Panc1 (cell line): ENCODE measurements at regions not wholly inside any gene's neighbourhood (a gene's known extent, or its start where the extent isn't known, plus 50 kb on each side); places are given as distances from the start of the nearest gene placed in this dataset.

Source experiments
- ATAC-seq: fragments of 200-7000 bp; cut with Tn5 transposase; 2 replicates; pipeline ENCODE4 v1.9.1; 2020; ENCODE audit warnings: mild to moderate bottlenecking, moderate library complexity
- BruUV-seq: library from RNA; stranded (reverse); fragments of 400-500 nt; replicated peaks from 2 replicates; lab custom pipeline; 2021; lab: Mats Ljungman, UMichigan
- CTCF ChIA-PET: fragments of 300-600 bp; sonication (Branson Sonifier 250); formaldehyde crosslinking; loops from one replicate; lab custom pipeline; 2022; ENCODE audit warnings: antibody characterized with exemption; lab: Charles Lee
- POLR2A ChIA-PET: fragments of 300-600 bp; sonication (Branson Sonifier 250); formaldehyde crosslinking; loops from one replicate; lab custom pipeline; 2022; ENCODE audit warnings: antibody characterized with exemption; lab: Charles Lee
- DNase-seq: peaks from one replicate; pipeline ENCODE4 v3.0.0-alpha.2; 2010; ENCODE audit warnings: low read depth, low spot score
- H3K27ac ChIP-seq: 2 replicates; pipeline ENCODE4 v1.5.1; 2011; ENCODE audit warnings: mild to moderate bottlenecking, low read length, inconsistent platforms
- H3K27me3 ChIP-seq: fragments of 200-500 bp; sonication (Bioruptor generic); 2 replicates; pipeline ENCODE4 v1.6.0; 2014; ENCODE audit warnings: low read length, inconsistent platforms; ENCODE audit not compliant: control insufficient read depth, insufficient read depth
- H3K36me3 ChIP-seq: fragments of 200-500 bp; sonication (Bioruptor generic); 2 replicates; pipeline ENCODE4 v1.5.1; 2014; ENCODE audit warnings: inconsistent platforms, mild to moderate bottlenecking, low read length, moderate library complexity; ENCODE audit not compliant: control insufficient read depth, insufficient read depth
- H3K4me1 ChIP-seq: 2 replicates; pipeline ENCODE4 v1.5.1; 2011; ENCODE audit warnings: inconsistent platforms, mild to moderate bottlenecking, low read length, moderate library complexity; ENCODE audit not compliant: control insufficient read depth, insufficient read depth
- H3K4me3 ChIP-seq, 2 experiments: 2 replicates each; pipeline ENCODE4 v1.5.1; 2011 to 2012; ENCODE audit warnings: low read depth in 2 of 2, low read length in 2 of 2, mild to moderate bottlenecking in 2 of 2, inconsistent platforms in 1 of 2, moderate library complexity in 1 of 2
- H3K9me3 ChIP-seq: fragments of 200-500 bp; sonication (Bioruptor generic); 2 replicates; pipeline ENCODE4 v1.5.1; 2014; ENCODE audit warnings: low read depth, mild to moderate bottlenecking, inconsistent platforms, low read length, moderate library complexity; ENCODE audit not compliant: control insufficient read depth, insufficient read depth
- POLR2AphosphoS5 ChIP-seq: IDR thresholded peaks from 2 replicates; pipeline ENCODE4 v1.6.1; 2012; ENCODE audit warnings: mild to moderate bottlenecking, low read depth, low read length, moderate library complexity
- SIN3A ChIP-seq: IDR thresholded peaks from 2 replicates; pipeline ENCODE4 v1.6.1; 2012; ENCODE audit warnings: low read depth, mild to moderate bottlenecking, low read length, moderate library complexity, borderline replicate concordance; ENCODE audit not compliant: insufficient read depth
- TCF7L2 ChIP-seq: IDR thresholded peaks from 2 replicates; pipeline ENCODE4 v1.6.1; 2011; ENCODE audit warnings: mild to moderate bottlenecking, low read depth, low read length, inconsistent platforms
- in situ Hi-C: cut with HindIII; loops from 2 replicates; pipeline ENCODE4 v1.10.0; 2016; ENCODE audit warnings: low sequenced_read_pairs, low pct_unique_long_range_greater_than_20kb
- intact Hi-C: fragments of 100-400 bp; cut with micrococcal nuclease; formaldehyde crosslinking; loops from one replicate; pipeline ENCODE4 v1.10.0; 2022; ENCODE audit not compliant: unreplicated experiment
- TF ChIP-seq, protein P1 (sequence below): fragments of 450-650 bp; IDR thresholded peaks from 2 replicates; pipeline ENCODE4 v1.5.1; 2017; ENCODE audit warnings: mild to moderate bottlenecking
- TF ChIP-seq, protein P2 (sequence below), 2 experiments: IDR thresholded peaks; 2 replicates each; pipeline ENCODE4 v1.6.1; 2011 to 2012; ENCODE audit warnings: low read depth in 2 of 2, control low read depth in 1 of 2, low read length in 1 of 2, mild to moderate bottlenecking in 1 of 2, moderate library complexity in 1 of 2; ENCODE audit not compliant: insufficient read depth in 1 of 2

DNA sequence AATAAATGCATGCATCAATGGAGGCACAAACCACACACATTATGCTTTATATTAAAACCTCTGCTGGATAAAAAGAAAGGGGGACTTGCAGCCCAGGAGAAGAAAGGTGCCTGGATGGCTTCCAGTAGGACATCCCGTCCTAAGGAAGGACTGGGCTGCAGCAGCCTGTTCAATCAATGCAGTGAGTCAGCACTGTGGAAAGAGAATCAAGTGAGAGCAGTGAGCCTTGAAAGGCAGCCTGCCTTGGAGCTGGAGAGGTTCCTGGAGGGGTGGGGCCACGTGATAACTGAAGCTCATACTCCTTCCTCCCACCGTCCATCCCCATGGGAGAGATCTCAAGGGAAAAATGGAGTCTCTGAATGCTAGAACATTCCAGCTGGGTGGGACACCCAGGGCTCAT lies 501.2 kb downstream of the ADRA2A start:
- CTCF ChIA-PET: no interaction called here
- Histone ChIP-seq H3K9me3 (no peaks in the 10 kb centered on the region), H3K36me3 (no peaks in the 10 kb centered on the region), H3K4me3 (no peak overlapping the region), H3K4me1 (no peaks in the 10 kb centered on the region), H3K27ac (no peak overlapping the region), H3K27me3 (no peaks in the 10 kb centered on the region)
- DNase-seq (no peak), ATAC-seq (no peak)
- intact Hi-C loops (no loop called here), in situ Hi-C loops (no loop called here)
- no peak for TF ChIP-seq TCF7L2
- no peak for TF ChIP-seq POLR2AphosphoS5
- no peak for TF ChIP-seq SIN3A
- TF ChIP-seq, protein P1, sequence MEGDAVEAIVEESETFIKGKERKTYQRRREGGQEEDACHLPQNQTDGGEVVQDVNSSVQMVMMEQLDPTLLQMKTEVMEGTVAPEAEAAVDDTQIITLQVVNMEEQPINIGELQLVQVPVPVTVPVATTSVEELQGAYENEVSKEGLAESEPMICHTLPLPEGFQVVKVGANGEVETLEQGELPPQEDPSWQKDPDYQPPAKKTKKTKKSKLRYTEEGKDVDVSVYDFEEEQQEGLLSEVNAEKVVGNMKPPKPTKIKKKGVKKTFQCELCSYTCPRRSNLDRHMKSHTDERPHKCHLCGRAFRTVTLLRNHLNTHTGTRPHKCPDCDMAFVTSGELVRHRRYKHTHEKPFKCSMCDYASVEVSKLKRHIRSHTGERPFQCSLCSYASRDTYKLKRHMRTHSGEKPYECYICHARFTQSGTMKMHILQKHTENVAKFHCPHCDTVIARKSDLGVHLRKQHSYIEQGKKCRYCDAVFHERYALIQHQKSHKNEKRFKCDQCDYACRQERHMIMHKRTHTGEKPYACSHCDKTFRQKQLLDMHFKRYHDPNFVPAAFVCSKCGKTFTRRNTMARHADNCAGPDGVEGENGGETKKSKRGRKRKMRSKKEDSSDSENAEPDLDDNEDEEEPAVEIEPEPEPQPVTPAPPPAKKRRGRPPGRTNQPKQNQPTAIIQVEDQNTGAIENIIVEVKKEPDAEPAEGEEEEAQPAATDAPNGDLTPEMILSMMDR: no peak
- TF ChIP-seq, protein P2, sequence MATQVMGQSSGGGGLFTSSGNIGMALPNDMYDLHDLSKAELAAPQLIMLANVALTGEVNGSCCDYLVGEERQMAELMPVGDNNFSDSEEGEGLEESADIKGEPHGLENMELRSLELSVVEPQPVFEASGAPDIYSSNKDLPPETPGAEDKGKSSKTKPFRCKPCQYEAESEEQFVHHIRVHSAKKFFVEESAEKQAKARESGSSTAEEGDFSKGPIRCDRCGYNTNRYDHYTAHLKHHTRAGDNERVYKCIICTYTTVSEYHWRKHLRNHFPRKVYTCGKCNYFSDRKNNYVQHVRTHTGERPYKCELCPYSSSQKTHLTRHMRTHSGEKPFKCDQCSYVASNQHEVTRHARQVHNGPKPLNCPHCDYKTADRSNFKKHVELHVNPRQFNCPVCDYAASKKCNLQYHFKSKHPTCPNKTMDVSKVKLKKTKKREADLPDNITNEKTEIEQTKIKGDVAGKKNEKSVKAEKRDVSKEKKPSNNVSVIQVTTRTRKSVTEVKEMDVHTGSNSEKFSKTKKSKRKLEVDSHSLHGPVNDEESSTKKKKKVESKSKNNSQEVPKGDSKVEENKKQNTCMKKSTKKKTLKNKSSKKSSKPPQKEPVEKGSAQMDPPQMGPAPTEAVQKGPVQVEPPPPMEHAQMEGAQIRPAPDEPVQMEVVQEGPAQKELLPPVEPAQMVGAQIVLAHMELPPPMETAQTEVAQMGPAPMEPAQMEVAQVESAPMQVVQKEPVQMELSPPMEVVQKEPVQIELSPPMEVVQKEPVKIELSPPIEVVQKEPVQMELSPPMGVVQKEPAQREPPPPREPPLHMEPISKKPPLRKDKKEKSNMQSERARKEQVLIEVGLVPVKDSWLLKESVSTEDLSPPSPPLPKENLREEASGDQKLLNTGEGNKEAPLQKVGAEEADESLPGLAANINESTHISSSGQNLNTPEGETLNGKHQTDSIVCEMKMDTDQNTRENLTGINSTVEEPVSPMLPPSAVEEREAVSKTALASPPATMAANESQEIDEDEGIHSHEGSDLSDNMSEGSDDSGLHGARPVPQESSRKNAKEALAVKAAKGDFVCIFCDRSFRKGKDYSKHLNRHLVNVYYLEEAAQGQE (IDR thresholded peaks at IDR 0.05; ENCODE audit: insufficient read depth in 1 of 2, low read depth in 2 of 2, low read length in 1 of 2): no peak
- no TSS peak for BruUV-seq
- POLR2A ChIA-PET: no interaction called here

GRCh38 chr10:111579473-111579872 lies 502.6 kb downstream of the ADRA2A start:
- no TSS peak for BruUV-seq
- TF ChIP-seq TCF7L2 (no peak), SIN3A (no peak), POLR2AphosphoS5 (no peak)
- TF ChIP-seq, protein P2 (IDR thresholded peaks at IDR 0.05; ENCODE audit: insufficient read depth in 1 of 2, low read depth in 2 of 2, low read length in 1 of 2): no peak
- TF ChIP-seq, protein P1: no peak
- ATAC-seq (no peak), DNase-seq (no peak)
- Histone ChIP-seq H3K27ac (no peak overlapping the region), H3K4me1 (no peaks in the 10 kb centered on the region), H3K4me3 (no peak overlapping the region), H3K36me3 (no peaks in the 10 kb centered on the region), H3K9me3 (no peaks in the 10 kb centered on the region), H3K27me3 (no peaks in the 10 kb centered on the region)
- intact Hi-C loops (no loop called here), in situ Hi-C loops (no loop called here)
- ChIA-PET CTCF (no interaction called here), POLR2A (no interaction called here)
